HepG2 (cell line): ENCODE measurements at regions not wholly inside any gene's neighbourhood (a gene's known extent, or its start where the extent isn't known, plus 50 kb on each side); places are given as distances from the start of the nearest gene placed in this dataset.

Experiments
- ATAC-seq: fragments of 200-7000 bp; cut with Tn5 transposase; 3 replicates; pipeline ENCODE4 v1.9.1; 2020; ENCODE audit warnings: mild to moderate bottlenecking, moderate library complexity
- BruUV-seq: library from RNA; stranded (reverse); fragments of 400-500 nt; replicated peaks from 2 replicates; lab custom pipeline; 2021; lab: Mats Ljungman, UMichigan
- CTCF ChIA-PET: fragments of 300-600 bp; formaldehyde crosslinking; extraction: SDS; loops from one replicate; lab custom pipeline; 2021; ENCODE audit warnings: low total read pairs, inconsistent platforms, low intra/inter-chr PET ratio; lab: Yijun Ruan, JAX
- POLR2A ChIA-PET: fragments of 350-600 bp; sonication (Branson Sonifier 250); formaldehyde crosslinking; loops from one replicate; lab custom pipeline; 2020; ENCODE audit warnings: antibody characterized with exemption, inconsistent platforms; lab: Yijun Ruan, JAX
- DNase-seq: peaks from one replicate; pipeline ENCODE4 v3.0.0-alpha.2; 2015; ENCODE audit warnings: low spot score
- FAIRE-seq: peaks from 3 replicates; lab custom pipeline; 2011; peaks lifted over from hg19 to GRCh38; lab: Jason Lieb, UNC
- H2AFZ ChIP-seq: one replicate; pipeline ENCODE4 v1.6.1; 2011; ENCODE audit warnings: low read length, inconsistent platforms
- H3K27ac ChIP-seq: fragments of 300-600 bp; 3 replicates; pipeline ENCODE4 v1.8.0; 2011; ENCODE audit warnings: mixed run types, mild to moderate bottlenecking, mixed read lengths, low read length, inconsistent platforms; ENCODE audit not compliant: insufficient read depth; ENCODE audit errors: extremely low read length
- H3K27me3 ChIP-seq, 2 experiments: fragments of 200-600 bp in 1 of 2; 2 replicates in 1 of 2; 3 replicates in 1 of 2; pipeline versions ENCODE4 v1.6.0 to v1.8.0; 2011; ENCODE audit warnings: low read length in 2 of 2, mild to moderate bottlenecking in 2 of 2, moderate library complexity in 2 of 2, inconsistent platforms in 1 of 2; ENCODE audit not compliant: insufficient read depth in 2 of 2, control insufficient read depth in 1 of 2
- H3K36me3 ChIP-seq, 2 experiments: fragments of 200-600 bp in 1 of 2; replicated peaks in 1 of 2; 2 replicates in 1 of 2; 3 replicates in 1 of 2; pipeline versions ENCODE4 v1.5.1 to v1.8.0; 2011; ENCODE audit warnings: low read length in 2 of 2, inconsistent platforms in 1 of 2; ENCODE audit not compliant: insufficient read depth in 2 of 2, control insufficient read depth in 1 of 2
- H3K4me1 ChIP-seq: 2 replicates; pipeline ENCODE4 v1.5.1; 2012; ENCODE audit warnings: low read length, inconsistent platforms; ENCODE audit not compliant: insufficient read depth
- H3K4me2 ChIP-seq: 2 replicates; pipeline ENCODE4 v1.6.0; 2011; ENCODE audit warnings: low read depth, low read length, inconsistent platforms
- H3K4me3 ChIP-seq, 3 experiments: fragments of 200-600 bp in 1 of 3; sonication (generic), shearing (Covaris generic) in 1 of 3; replicated peaks in 1 of 3; 2 replicates each; pipeline ENCODE4 v1.5.1; 2011 to 2016; ENCODE audit warnings: low read length in 3 of 3, inconsistent platforms in 2 of 3, low read depth in 2 of 3, mild to moderate bottlenecking in 2 of 3, control low read depth in 1 of 3, mixed read lengths in 1 of 3; ENCODE audit not compliant: insufficient read depth in 1 of 3
- H3K79me2 ChIP-seq: one replicate; pipeline ENCODE4 v1.6.1; 2011; ENCODE audit warnings: low read length, inconsistent platforms; ENCODE audit not compliant: insufficient read depth
- H3K9ac ChIP-seq: 2 replicates; pipeline ENCODE4 v1.6.0; 2011; ENCODE audit warnings: mild to moderate bottlenecking, low read depth, low read length, inconsistent platforms; ENCODE audit not compliant: insufficient read depth
- H3K9me3 ChIP-seq: 2 replicates; pipeline ENCODE4 v1.5.1; 2012; ENCODE audit warnings: mild to moderate bottlenecking, low read length
- H4K20me1 ChIP-seq: 2 replicates; pipeline ENCODE4 v1.6.0; 2011; ENCODE audit warnings: inconsistent platforms, mild to moderate bottlenecking, low read length, moderate library complexity; ENCODE audit not compliant: insufficient read depth
- FOXC1 ChIP-seq: sonication (generic); formaldehyde crosslinking; IDR thresholded peaks from 2 replicates; pipeline ENCODE4 v1.8.0; 2022; ENCODE audit warnings: mild to moderate bottlenecking, missing genetic modification reagents, borderline replicate concordance
- GABPA ChIP-seq, 2 experiments: IDR thresholded peaks; 2 replicates each; pipeline ENCODE4 v1.6.1; 2011 to 2016; ENCODE audit warnings: low read depth in 2 of 2, low read length in 1 of 2, missing biosample characterization in 1 of 2, missing genetic modification characterization in 1 of 2
- GATA4 ChIP-seq: sonication (generic); IDR thresholded peaks from 2 replicates; pipeline ENCODE4 v1.6.1; 2016; ENCODE audit warnings: antibody characterized with exemption, low read depth, borderline replicate concordance
- GATAD2A ChIP-seq: IDR thresholded peaks from 2 replicates; pipeline ENCODE4 v1.6.1; 2016
- HOXA7 ChIP-seq: sonication (generic); formaldehyde crosslinking; IDR thresholded peaks from 2 replicates; pipeline ENCODE4 v1.8.1; 2022; ENCODE audit warnings: mild to moderate bottlenecking, missing genetic modification reagents, moderate library complexity
- ISL2 ChIP-seq: sonication (generic); formaldehyde crosslinking; IDR thresholded peaks from 2 replicates; pipeline ENCODE4 v1.5.0; 2020; ENCODE audit warnings: missing genetic modification reagents
- NR1H2 ChIP-seq: sonication (generic); formaldehyde crosslinking; IDR thresholded peaks from 2 replicates; pipeline ENCODE4 v1.8.1; 2022; ENCODE audit warnings: low read depth, missing genetic modification reagents, borderline replicate concordance
- RFXANK ChIP-seq: IDR thresholded peaks from 2 replicates; pipeline ENCODE4 v1.6.1; 2016
- STAT5B ChIP-seq: sonication (generic); formaldehyde crosslinking; IDR thresholded peaks from 2 replicates; pipeline ENCODE4 v1.4.0; 2020; ENCODE audit warnings: missing genetic modification reagents
- YEATS2 ChIP-seq: sonication (generic); formaldehyde crosslinking; IDR thresholded peaks from 2 replicates; pipeline ENCODE4 v1.4.0; 2020; ENCODE audit warnings: missing genetic modification reagents, borderline replicate concordance
- ZBTB8A ChIP-seq: sonication (generic); formaldehyde crosslinking; IDR thresholded peaks from 2 replicates; pipeline ENCODE4 v1.4.0; 2020; ENCODE audit warnings: mild to moderate bottlenecking, low read depth, missing genetic modification reagents, borderline replicate concordance
- ZNF460 ChIP-seq: sonication (generic); formaldehyde crosslinking; IDR thresholded peaks from 2 replicates; pipeline ENCODE4 v1.5.1; 2020; ENCODE audit warnings: missing genetic modification reagents, mild to moderate bottlenecking, borderline replicate concordance
- ZNF619 ChIP-seq: sonication (generic); formaldehyde crosslinking; IDR thresholded peaks from 2 replicates; pipeline ENCODE4 v1.4.0; 2020; ENCODE audit warnings: mild to moderate bottlenecking, missing genetic modification reagents
- WGBS: methylation state at CpG from one replicate; pipeline ENCODE4 v1.1.6; 2017; ENCODE audit warnings: low lambda C conversion rate; 5-methylcytosine and 5-hydroxymethylcytosine counted together
- in situ Hi-C: cut with HindIII; loops from 2 replicates; pipeline ENCODE4 v1.10.0; 2017; ENCODE audit warnings: low pct_unique_long_range_greater_than_20kb; ENCODE audit not compliant: extremely low pct_ligation_motif_present
- intact Hi-C: fragments of 100-400 bp; cut with micrococcal nuclease; formaldehyde crosslinking; loops from one replicate; pipeline ENCODE4 v1.10.0; 2022; ENCODE audit not compliant: unreplicated experiment
- TF ChIP-seq, protein P1 (sequence below): IDR thresholded peaks from 2 replicates; pipeline ENCODE4 v1.6.1; 2016; ENCODE audit warnings: low read depth

- no peak for FAIRE-seq
- no peaks in the 10 kb centered on the region for H4K20me1 ChIP-seq
- H3K27me3 ChIP-seq: peaks cover 0 to 36% of the 10 kb centered on the region in 2 experiments; a peak in 4 of 5 replicates
- BruUV-seq: no TSS peak
- intact Hi-C loops: no loop called here
- ATAC-seq: no peak
- no peaks in the 10 kb centered on the region for H3K4me1 ChIP-seq
- no peak overlapping the region for H3K27ac ChIP-seq
- H3K9me3 ChIP-seq: no peaks in the 10 kb centered on the region
- in situ Hi-C loops: no loop called here
- no peak for TF ChIP-seq GATAD2A
- no peak for TF ChIP-seq FOXC1
- no peak for TF ChIP-seq GATA4
- TF ChIP-seq, protein P1, sequence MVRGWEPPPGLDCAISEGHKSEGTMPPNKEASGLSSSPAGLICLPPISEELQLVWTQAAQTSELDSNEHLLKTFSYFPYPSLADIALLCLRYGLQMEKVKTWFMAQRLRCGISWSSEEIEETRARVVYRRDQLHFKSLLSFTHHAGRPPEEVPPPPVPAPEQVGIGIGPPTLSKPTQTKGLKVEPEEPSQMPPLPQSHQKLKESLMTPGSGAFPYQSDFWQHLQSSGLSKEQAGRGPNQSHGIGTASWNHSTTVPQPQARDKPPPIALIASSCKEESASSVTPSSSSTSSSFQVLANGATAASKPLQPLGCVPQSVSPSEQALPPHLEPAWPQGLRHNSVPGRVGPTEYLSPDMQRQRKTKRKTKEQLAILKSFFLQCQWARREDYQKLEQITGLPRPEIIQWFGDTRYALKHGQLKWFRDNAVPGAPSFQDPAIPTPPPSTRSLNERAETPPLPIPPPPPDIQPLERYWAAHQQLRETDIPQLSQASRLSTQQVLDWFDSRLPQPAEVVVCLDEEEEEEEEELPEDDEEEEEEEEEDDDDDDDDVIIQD: no peak
- no peak overlapping the region for H2AFZ ChIP-seq
- no peaks in the 10 kb centered on the region for H3K36me3 ChIP-seq
- H3K9ac ChIP-seq: no peak overlapping the region
- H3K4me2 ChIP-seq: no peak overlapping the region
- DNase-seq: no peak
- H3K79me2 ChIP-seq: no peaks in the 10 kb centered on the region
- ChIA-PET CTCF (no interaction called here), POLR2A (no interaction called here)
- H3K4me3 ChIP-seq: no peak overlapping the region
- 29% methylated on average over 6 of the region's 6 CpGs for WGBS
Measured at GRCh38 chr11:115069599-115069998, 391.3 kb downstream of the NXPE2 start.

- in situ Hi-C loops: no loop called here
- Histone ChIP-seq H3K9me3 (no peaks in the 10 kb centered on the region), H3K4me1 (no peaks in the 10 kb centered on the region), H3K4me3 (no peak overlapping the region), H2AFZ (no peak overlapping the region), H3K9ac (no peak overlapping the region), H3K79me2 (no peaks in the 10 kb centered on the region), H3K27me3 (peaks cover 1 to 24% of the 10 kb centered on the region in 2 experiments; a peak in 3 of 5 replicates), H3K36me3 (no peaks in the 10 kb centered on the region)
- CTCF ChIA-PET: no interaction called here
- POLR2A ChIA-PET: no interaction called here
- no peak for ATAC-seq
- DNase-seq: no peak
- no peak for FAIRE-seq
- TF ChIP-seq STAT5B (no peak), ZNF460 (CRISPR knock-in tag) (no peak), YEATS2 (no peak), ISL2 (CRISPR knock-in tag) (no peak), RFXANK (CRISPR knock-in tag) (no peak), GABPA (IDR thresholded peaks at IDR 0.05; ENCODE audit: low read depth, low read length) (no peak), GABPA (CRISPR knock-in tag; IDR thresholded peaks at IDR 0.05; ENCODE audit: low read depth) (no peak), ZBTB8A (no peak), ZNF619 (no peak), HOXA7 (no peak), NR1H2 (CRISPR knock-in tag) (no peak)
- TF ChIP-seq, all 625 proteins: peak for 0
- H3K27ac ChIP-seq: no peak overlapping the region
- no peak overlapping the region for H3K4me2 ChIP-seq
- no TSS peak for BruUV-seq
- intact Hi-C loops: no loop called here
- 26% methylated on average over 3 of the region's 3 CpGs for WGBS
- H4K20me1 ChIP-seq: no peaks in the 10 kb centered on the region
Measured at GRCh38 chr11:115075356-115075755, 397.0 kb downstream of the NXPE2 start.
